Uterus (tissue), 3 donors: ENCODE measurements at regions not wholly inside any gene's neighbourhood (a gene's known extent, or its start where the extent isn't known, plus 50 kb on each side); places are given as distances from the start of the nearest gene placed in this dataset.

Experiments used
- DNase-seq, 2 donors: peaks; one replicate each; pipeline ENCODE4 v3.0.0-alpha.2; 2019 to 2020
- H3K27ac ChIP-seq, 2 donors: fragments of 200-600 bp; sonication (generic); 1 replicate in 1 of 2; 2 replicates in 1 of 2; pipeline ENCODE4 v1.5.1; 2016 to 2018
- H3K27me3 ChIP-seq, 2 donors: fragments of 200-600 bp; sonication (generic); one replicate each; pipeline ENCODE4 v1.5.1; 2018 to 2019; ENCODE audit warnings: control low read depth in 1 of 2
- H3K36me3 ChIP-seq, 2 donors: fragments of 200-600 bp; sonication (generic); one replicate each; pipeline ENCODE4 v1.5.1; 2019; ENCODE audit warnings: control low read depth in 1 of 2
- H3K4me1 ChIP-seq, 2 donors: fragments of 200-600 bp; sonication (generic); one replicate each; pipeline ENCODE4 v1.5.1; 2018 to 2019; ENCODE audit warnings: control low read depth in 1 of 2
- H3K4me3 ChIP-seq, 2 donors: fragments of 200-600 bp; sonication (generic); 1 replicate in 1 of 2; 2 replicates in 1 of 2; pipeline ENCODE4 v1.5.1; 2018 to 2019; ENCODE audit warnings: mild to moderate bottlenecking in 1 of 2
- H3K9me3 ChIP-seq, 2 donors: fragments of 200-600 bp; sonication (generic); one replicate each; pipeline ENCODE4 v1.5.1; 2019; ENCODE audit warnings: control low read depth in 1 of 2
- CTCF ChIP-seq, 4 experiments: fragments of 200-600 bp in 2 of 4; fragments of 450-650 bp in 2 of 4; sonication (generic) in 2 of 4; IDR thresholded peaks; one replicate each; pipeline ENCODE4 v1.5.1; 2016 to 2019; ENCODE audit warnings: antibody characterized with exemption in 4 of 4, mild to moderate bottlenecking in 2 of 4, moderate library complexity in 1 of 4
- POLR2A ChIP-seq, 2 donors: fragments of 450-650 bp; IDR thresholded peaks; one replicate each; pipeline ENCODE4 v1.6.1; 2016; ENCODE audit warnings: antibody characterized with exemption in 2 of 2, mild to moderate bottlenecking in 1 of 2, moderate library complexity in 1 of 2
- intact Hi-C: fragments of 100-400 bp; cut with DNase I; formaldehyde crosslinking; loops from one replicate; pipeline ENCODE4 v1.15.1; 2023; ENCODE audit warnings: low total_unique reads
- donor health status: DM: yes; HTN: yes; CAD: no.

DNA sequence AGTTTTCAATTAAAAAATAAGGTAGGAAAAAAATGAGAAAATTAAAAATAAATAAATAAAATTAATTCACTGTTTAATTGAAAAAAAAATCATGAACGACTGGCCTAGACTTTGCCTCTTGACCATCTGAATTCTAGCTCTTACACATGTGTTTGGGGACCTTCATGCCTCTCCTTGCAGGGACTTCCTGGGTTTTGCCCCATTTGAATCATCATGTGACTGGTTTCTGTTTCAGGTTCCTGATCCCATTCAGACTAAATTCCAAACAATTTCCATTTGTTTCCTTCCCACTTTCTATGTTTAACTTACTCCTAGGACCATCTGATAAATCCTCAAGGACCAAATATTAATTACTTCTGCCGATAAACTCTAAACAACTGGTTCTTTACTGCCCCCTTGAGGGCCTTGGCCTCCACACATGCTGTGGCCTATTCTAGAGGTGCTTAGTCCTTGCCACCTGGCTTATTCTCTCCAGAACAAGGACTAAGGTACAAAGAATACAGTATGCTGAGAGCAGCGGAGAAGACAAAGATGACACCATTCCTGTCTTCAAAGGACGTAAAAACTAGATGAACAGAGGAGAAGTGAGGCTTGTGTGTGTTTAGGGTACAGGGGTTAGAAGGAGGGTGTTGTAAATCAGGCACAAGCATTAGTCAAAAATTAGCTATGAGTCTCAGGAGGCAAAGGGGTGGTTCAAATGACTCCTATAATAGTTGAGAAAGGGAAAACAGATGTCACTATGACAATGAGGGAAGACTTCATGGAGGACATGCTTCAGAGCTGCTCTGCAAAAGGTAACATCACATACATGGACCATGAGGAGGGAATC, 125.8 kb upstream of the AVPR1A start:
- H3K27me3 ChIP-seq = no peaks in the 10 kb centered on the region
- H3K4me3 ChIP-seq = no peak overlapping the region
- intact Hi-C loops = no loop called here
- H3K9me3 ChIP-seq = no peaks in the 10 kb centered on the region
- no peak for DNase-seq
- peak overlapping the region; percentile 32 to 53 for H3K27ac ChIP-seq
- TF ChIP-seq CTCF (IDR thresholded peaks at IDR 0.05) (peak in 1 of 4 experiments; percentile 9), POLR2A (IDR thresholded peaks at IDR 0.05) (no peak)
- H3K36me3 ChIP-seq = no peaks in the 10 kb centered on the region
- H3K4me1 ChIP-seq = no peaks in the 10 kb centered on the region

DNA sequence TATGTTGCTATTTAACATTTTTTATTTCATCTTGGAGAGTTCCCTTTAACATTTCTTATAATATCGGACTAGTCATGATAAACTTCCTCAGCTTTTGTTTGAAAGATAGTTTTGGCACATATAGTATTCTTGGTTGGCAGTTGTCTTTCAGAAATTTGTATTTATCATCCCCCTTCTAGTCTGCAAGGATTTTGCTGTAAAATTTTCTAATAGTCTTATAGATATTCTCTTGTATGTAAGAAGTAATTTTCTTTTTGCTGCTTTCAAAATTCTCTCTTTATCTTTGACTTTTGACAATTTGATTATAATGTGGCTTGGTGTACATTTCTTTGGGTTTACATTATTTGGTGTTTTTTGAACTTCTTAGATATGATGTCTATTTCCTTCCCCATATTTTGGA, 116.0 kb upstream of the AVPR1A start:
- no peaks in the 10 kb centered on the region for H3K9me3 ChIP-seq
- no peak for DNase-seq
- H3K27me3 ChIP-seq = no peaks in the 10 kb centered on the region
- H3K4me3 ChIP-seq = no peak overlapping the region
- no peak overlapping the region for H3K27ac ChIP-seq
- TF ChIP-seq CTCF (IDR thresholded peaks at IDR 0.05) (no peak), POLR2A (IDR thresholded peaks at IDR 0.05) (no peak)
- H3K4me1 ChIP-seq = no peaks in the 10 kb centered on the region
- intact Hi-C loops = no loop called here
- H3K36me3 ChIP-seq = no peaks in the 10 kb centered on the region

DNA sequence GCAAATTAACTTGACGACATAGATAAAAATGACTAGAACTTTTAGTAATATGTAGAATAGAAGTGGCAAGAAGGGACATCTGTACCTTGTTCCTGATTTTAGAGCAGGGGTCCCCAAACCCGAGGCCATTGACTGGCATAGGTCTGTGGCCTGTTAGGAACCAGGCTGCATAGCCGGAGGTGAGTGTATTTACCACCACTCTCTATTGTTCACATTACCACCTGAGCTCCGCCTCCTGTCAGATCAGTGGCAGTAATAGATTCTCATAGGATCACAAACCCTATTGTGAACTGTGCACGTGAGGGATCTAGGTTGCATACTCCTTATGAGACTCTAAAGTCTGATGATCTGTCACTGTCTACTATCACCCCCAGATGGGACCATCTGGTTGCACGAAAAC, 113.6 kb upstream of the AVPR1A start:
- intact Hi-C loops = no loop called here
- no peaks in the 10 kb centered on the region for H3K27me3 ChIP-seq
- no peak for TF ChIP-seq CTCF (IDR thresholded peaks at IDR 0.05)
- no peak for TF ChIP-seq POLR2A (IDR thresholded peaks at IDR 0.05)
- no peak for DNase-seq
- H3K4me1 ChIP-seq = no peaks in the 10 kb centered on the region
- H3K36me3 ChIP-seq = no peaks in the 10 kb centered on the region
- H3K27ac ChIP-seq = no peak overlapping the region
- H3K9me3 ChIP-seq = no peaks in the 10 kb centered on the region
- H3K4me3 ChIP-seq = no peak overlapping the region

GRCh38 chr12:63250486-63250885, 99.5 kb upstream of the AVPR1A start:
- intact Hi-C loops = no loop called here
- H3K4me1 ChIP-seq = no peaks in the 10 kb centered on the region
- no peak overlapping the region for H3K27ac ChIP-seq
- no peaks in the 10 kb centered on the region for H3K9me3 ChIP-seq
- DNase-seq = no peak
- no peak overlapping the region for H3K4me3 ChIP-seq
- no peaks in the 10 kb centered on the region for H3K36me3 ChIP-seq
- H3K27me3 ChIP-seq = no peaks in the 10 kb centered on the region
- TF ChIP-seq CTCF (IDR thresholded peaks at IDR 0.05) (no peak), POLR2A (IDR thresholded peaks at IDR 0.05) (no peak)

GRCh38 chr12:63238892-63239291, 87.9 kb upstream of the AVPR1A start:
- no peaks in the 10 kb centered on the region for H3K36me3 ChIP-seq
- intact Hi-C loops = no loop called here
- no peak overlapping the region for H3K27ac ChIP-seq
- no peak overlapping the region for H3K4me3 ChIP-seq
- DNase-seq = no peak
- no peak for TF ChIP-seq POLR2A (IDR thresholded peaks at IDR 0.05)
- no peaks in the 10 kb centered on the region for H3K4me1 ChIP-seq
- H3K9me3 ChIP-seq = no peaks in the 10 kb centered on the region
- no peaks in the 10 kb centered on the region for H3K27me3 ChIP-seq
